Neural cell (in vitro differentiated cells): ENCODE measurements at regions not wholly inside any gene's neighbourhood (a gene's known extent, or its start where the extent isn't known, plus 50 kb on each side); places are given as distances from the start of the nearest gene placed in this dataset.

Experiments used
- H2AFZ ChIP-seq: fragments of 200-600, 300-800 bp; sonication (generic), shearing (Covaris generic); 2 replicates; pipeline ENCODE4 v1.6.0; 2014; ENCODE audit warnings: low read depth, mild to moderate bottlenecking, antibody characterized with exemption, low read length, moderate library complexity
- H3F3A ChIP-seq: fragments of 200-600 bp; shearing (Covaris generic); 2 replicates; pipeline ENCODE4 v1.6.1; 2016; ENCODE audit warnings: mild to moderate bottlenecking, moderate library complexity, mixed read lengths, antibody characterized with exemption, low read length; ENCODE audit not compliant: insufficient read depth, poor library complexity, severe bottlenecking
- H3K27ac ChIP-seq: fragments of 200-600, 300-800 bp; sonication (generic), shearing (Covaris generic); 2 replicates; pipeline ENCODE4 v1.5.1; 2014; ENCODE audit warnings: mild to moderate bottlenecking, low read length, moderate library complexity
- H3K27me3 ChIP-seq: fragments of 300-800, 200-600 bp; sonication (generic), shearing (Covaris generic); 2 replicates; pipeline ENCODE4 v1.6.0; 2014; ENCODE audit warnings: mild to moderate bottlenecking, low read depth, low read length, moderate library complexity; ENCODE audit not compliant: insufficient read depth
- H3K36me3 ChIP-seq: fragments of 300-800, 200-600 bp; sonication (generic), shearing (Covaris generic); 2 replicates; pipeline ENCODE4 v1.5.1; 2014; ENCODE audit warnings: mild to moderate bottlenecking, antibody characterized with exemption, low read length, moderate library complexity; ENCODE audit not compliant: insufficient read depth
- H3K4me2 ChIP-seq: fragments of 300-800, 200-600 bp; sonication (generic), shearing (Covaris generic); 2 replicates; pipeline ENCODE4 v1.6.0; 2014; ENCODE audit warnings: mild to moderate bottlenecking, low read length
- H3K4me3 ChIP-seq: fragments of 300-800, 200-600 bp; sonication (generic), shearing (Covaris generic); 2 replicates; pipeline ENCODE4 v1.5.1; 2014; ENCODE audit warnings: mild to moderate bottlenecking, low read length, moderate library complexity
- H3K79me2 ChIP-seq: fragments of 200-600 bp; shearing (Covaris generic); replicated peaks from 2 replicates; pipeline ENCODE4 v1.6.0; 2014; ENCODE audit warnings: mild to moderate bottlenecking, low read length, moderate library complexity; ENCODE audit not compliant: insufficient read depth
- H3K9ac ChIP-seq: fragments of 300-800, 200-600 bp; sonication (generic), shearing (Covaris generic); 2 replicates; pipeline ENCODE4 v1.6.1; 2016; ENCODE audit warnings: mild to moderate bottlenecking, low read length, mixed read lengths
- H3K9me2 ChIP-seq: fragments of 200-600 bp; shearing (Covaris generic); 2 replicates; pipeline ENCODE4 v1.6.1; 2016; ENCODE audit warnings: mild to moderate bottlenecking, low read length, mixed read lengths; ENCODE audit not compliant: insufficient read depth
- H3K9me3 ChIP-seq: fragments of 200-600, 300-800 bp; sonication (generic), shearing (Covaris generic); 2 replicates; pipeline ENCODE4 v1.6.1; 2016; ENCODE audit warnings: mild to moderate bottlenecking, mixed run types, low read length, moderate library complexity, mixed read lengths
- H4K20me1 ChIP-seq: fragments of 200-600 bp; shearing (Covaris generic); 2 replicates; pipeline ENCODE4 v1.6.1; 2016; ENCODE audit warnings: mild to moderate bottlenecking, mixed run types; ENCODE audit not compliant: insufficient read depth
- EP300 ChIP-seq: fragments of 450-650 bp; conservative IDR thresholded peaks from 2 replicates; pipeline ENCODE4 v1.6.1; 2014; ENCODE audit warnings: antibody characterized with exemption, mild to moderate bottlenecking, moderate library complexity; ENCODE audit not compliant: poor library complexity, severe bottlenecking
- EZH2 ChIP-seq: fragments of 200-600, 300-800 bp; shearing (Covaris generic), sonication (generic); IDR thresholded peaks from 2 replicates; pipeline ENCODE4 v1.6.1; 2014; ENCODE audit warnings: antibody characterized with exemption, low read length, borderline replicate concordance, mild to moderate bottlenecking; ENCODE audit not compliant: insufficient read depth, poor library complexity, severe bottlenecking
- MXI1 ChIP-seq: fragments of 450-650 bp; conservative IDR thresholded peaks from 2 replicates; pipeline ENCODE4 v1.6.1; 2014; ENCODE audit warnings: antibody characterized with exemption, mild to moderate bottlenecking; ENCODE audit not compliant: poor library complexity, severe bottlenecking
- POLR2AphosphoS5 ChIP-seq: IDR thresholded peaks from 2 replicates; pipeline ENCODE4 v1.6.1; 2012
- RAD21 ChIP-seq: fragments of 450-650 bp; conservative IDR thresholded peaks from 2 replicates; pipeline ENCODE4 v1.6.1; 2014; ENCODE audit warnings: antibody characterized with exemption, mild to moderate bottlenecking, moderate library complexity
- SMC3 ChIP-seq: fragments of 450-650 bp; conservative IDR thresholded peaks from 2 replicates; pipeline ENCODE4 v1.6.1; 2014; ENCODE audit warnings: antibody characterized with exemption, mild to moderate bottlenecking, moderate library complexity; ENCODE audit not compliant: poor library complexity
- TAF1 ChIP-seq: IDR thresholded peaks from 2 replicates; pipeline ENCODE4 v1.6.1; 2012; ENCODE audit warnings: low read depth
- TF ChIP-seq, protein P1 (sequence below): IDR thresholded peaks from 2 replicates; pipeline ENCODE4 v1.6.1; 2012; ENCODE audit warnings: borderline replicate concordance
- TF ChIP-seq, protein P2 (sequence below): fragments of 450-650 bp; IDR thresholded peaks from 2 replicates; pipeline ENCODE4 v1.5.1; 2014; ENCODE audit warnings: antibody characterized with exemption, mild to moderate bottlenecking, moderate library complexity; ENCODE audit not compliant: poor library complexity, severe bottlenecking

DNA sequence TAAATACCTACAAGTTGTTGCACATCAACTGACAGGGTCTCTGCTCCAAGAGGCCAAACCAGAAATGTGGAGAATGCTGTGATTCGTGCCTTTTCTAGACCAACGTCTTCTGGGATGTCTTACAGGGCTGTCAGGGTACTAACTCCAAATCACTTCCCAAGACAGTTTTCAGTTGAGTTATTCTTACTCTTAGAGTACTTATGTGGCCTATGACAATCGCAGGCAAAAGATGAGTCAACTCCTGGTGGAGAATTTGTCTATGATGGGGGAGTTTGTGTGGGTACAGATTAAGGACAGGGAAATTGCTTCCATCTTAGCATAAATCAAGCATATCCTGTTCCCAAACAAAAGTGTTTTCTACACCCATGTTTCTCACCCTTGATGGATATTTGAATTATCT lies 734.8 kb downstream of the TNS3 start:
- no peak overlapping the region for H3K4me3 ChIP-seq
- H4K20me1 ChIP-seq, result no peaks in the 10 kb centered on the region
- no peaks in the 10 kb centered on the region for H3K79me2 ChIP-seq
- no peak overlapping the region for H3K9ac ChIP-seq
- H3K36me3 ChIP-seq, result no peaks in the 10 kb centered on the region
- H3K4me2 ChIP-seq, result no peak overlapping the region
- no peaks in the 10 kb centered on the region for H3K9me3 ChIP-seq
- no peaks in the 10 kb centered on the region for H3K27me3 ChIP-seq
- no peak overlapping the region for H2AFZ ChIP-seq
- TF ChIP-seq, protein P1, sequence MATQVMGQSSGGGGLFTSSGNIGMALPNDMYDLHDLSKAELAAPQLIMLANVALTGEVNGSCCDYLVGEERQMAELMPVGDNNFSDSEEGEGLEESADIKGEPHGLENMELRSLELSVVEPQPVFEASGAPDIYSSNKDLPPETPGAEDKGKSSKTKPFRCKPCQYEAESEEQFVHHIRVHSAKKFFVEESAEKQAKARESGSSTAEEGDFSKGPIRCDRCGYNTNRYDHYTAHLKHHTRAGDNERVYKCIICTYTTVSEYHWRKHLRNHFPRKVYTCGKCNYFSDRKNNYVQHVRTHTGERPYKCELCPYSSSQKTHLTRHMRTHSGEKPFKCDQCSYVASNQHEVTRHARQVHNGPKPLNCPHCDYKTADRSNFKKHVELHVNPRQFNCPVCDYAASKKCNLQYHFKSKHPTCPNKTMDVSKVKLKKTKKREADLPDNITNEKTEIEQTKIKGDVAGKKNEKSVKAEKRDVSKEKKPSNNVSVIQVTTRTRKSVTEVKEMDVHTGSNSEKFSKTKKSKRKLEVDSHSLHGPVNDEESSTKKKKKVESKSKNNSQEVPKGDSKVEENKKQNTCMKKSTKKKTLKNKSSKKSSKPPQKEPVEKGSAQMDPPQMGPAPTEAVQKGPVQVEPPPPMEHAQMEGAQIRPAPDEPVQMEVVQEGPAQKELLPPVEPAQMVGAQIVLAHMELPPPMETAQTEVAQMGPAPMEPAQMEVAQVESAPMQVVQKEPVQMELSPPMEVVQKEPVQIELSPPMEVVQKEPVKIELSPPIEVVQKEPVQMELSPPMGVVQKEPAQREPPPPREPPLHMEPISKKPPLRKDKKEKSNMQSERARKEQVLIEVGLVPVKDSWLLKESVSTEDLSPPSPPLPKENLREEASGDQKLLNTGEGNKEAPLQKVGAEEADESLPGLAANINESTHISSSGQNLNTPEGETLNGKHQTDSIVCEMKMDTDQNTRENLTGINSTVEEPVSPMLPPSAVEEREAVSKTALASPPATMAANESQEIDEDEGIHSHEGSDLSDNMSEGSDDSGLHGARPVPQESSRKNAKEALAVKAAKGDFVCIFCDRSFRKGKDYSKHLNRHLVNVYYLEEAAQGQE, result no peak
- TF ChIP-seq SMC3, result no peak
- TF ChIP-seq POLR2AphosphoS5, result no peak
- TF ChIP-seq RAD21, result no peak
- TF ChIP-seq, protein P2, sequence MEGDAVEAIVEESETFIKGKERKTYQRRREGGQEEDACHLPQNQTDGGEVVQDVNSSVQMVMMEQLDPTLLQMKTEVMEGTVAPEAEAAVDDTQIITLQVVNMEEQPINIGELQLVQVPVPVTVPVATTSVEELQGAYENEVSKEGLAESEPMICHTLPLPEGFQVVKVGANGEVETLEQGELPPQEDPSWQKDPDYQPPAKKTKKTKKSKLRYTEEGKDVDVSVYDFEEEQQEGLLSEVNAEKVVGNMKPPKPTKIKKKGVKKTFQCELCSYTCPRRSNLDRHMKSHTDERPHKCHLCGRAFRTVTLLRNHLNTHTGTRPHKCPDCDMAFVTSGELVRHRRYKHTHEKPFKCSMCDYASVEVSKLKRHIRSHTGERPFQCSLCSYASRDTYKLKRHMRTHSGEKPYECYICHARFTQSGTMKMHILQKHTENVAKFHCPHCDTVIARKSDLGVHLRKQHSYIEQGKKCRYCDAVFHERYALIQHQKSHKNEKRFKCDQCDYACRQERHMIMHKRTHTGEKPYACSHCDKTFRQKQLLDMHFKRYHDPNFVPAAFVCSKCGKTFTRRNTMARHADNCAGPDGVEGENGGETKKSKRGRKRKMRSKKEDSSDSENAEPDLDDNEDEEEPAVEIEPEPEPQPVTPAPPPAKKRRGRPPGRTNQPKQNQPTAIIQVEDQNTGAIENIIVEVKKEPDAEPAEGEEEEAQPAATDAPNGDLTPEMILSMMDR, result no peak
- TF ChIP-seq MXI1, result no peak
- no peak for TF ChIP-seq EP300
- TF ChIP-seq EZH2, result no peak
- no peak for TF ChIP-seq TAF1
- H3F3A ChIP-seq, result no peaks in the 10 kb centered on the region
- H3K9me2 ChIP-seq, result no peaks in the 10 kb centered on the region
- H3K27ac ChIP-seq, result no peak overlapping the region

DNA sequence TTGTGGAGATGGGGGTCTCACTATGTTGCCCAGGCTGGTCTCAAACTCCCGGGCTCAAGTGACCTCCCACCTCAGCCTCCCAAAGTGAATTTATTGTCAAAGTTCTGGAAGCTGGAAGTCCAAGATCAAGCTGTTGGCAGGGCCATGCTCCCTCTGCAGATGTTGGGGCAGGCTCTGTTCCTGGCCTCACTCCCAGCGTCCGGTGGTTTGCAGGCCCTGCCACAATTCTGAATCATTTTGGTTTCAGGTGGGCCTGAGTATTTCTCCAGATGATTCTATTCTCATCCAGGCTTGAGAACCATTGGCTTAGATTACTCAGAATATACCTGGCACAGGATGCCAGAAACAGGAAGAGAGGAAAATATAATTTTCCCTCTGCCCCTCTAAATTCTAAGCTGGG lies 737.4 kb downstream of the TNS3 start:
- H3K27ac ChIP-seq, result no peak overlapping the region
- H2AFZ ChIP-seq, result no peak overlapping the region
- TF ChIP-seq, protein P2, result no peak
- no peak for TF ChIP-seq RAD21
- TF ChIP-seq, protein P1, result no peak
- no peak for TF ChIP-seq EZH2
- TF ChIP-seq TAF1, result no peak
- TF ChIP-seq POLR2AphosphoS5, result no peak
- TF ChIP-seq EP300, result no peak
- TF ChIP-seq SMC3, result no peak
- TF ChIP-seq MXI1, result no peak
- no peaks in the 10 kb centered on the region for H3K9me3 ChIP-seq
- H3K79me2 ChIP-seq, result no peaks in the 10 kb centered on the region
- H3K9me2 ChIP-seq, result no peaks in the 10 kb centered on the region
- no peaks in the 10 kb centered on the region for H3F3A ChIP-seq
- H3K4me3 ChIP-seq, result no peak overlapping the region
- no peak overlapping the region for H3K4me2 ChIP-seq
- no peaks in the 10 kb centered on the region for H4K20me1 ChIP-seq
- H3K9ac ChIP-seq, result no peak overlapping the region
- H3K36me3 ChIP-seq, result no peaks in the 10 kb centered on the region
- H3K27me3 ChIP-seq, result no peaks in the 10 kb centered on the region
